ENCODE measurements at regions not wholly inside any gene's neighbourhood (a gene's known extent, or its start where the extent isn't known, plus 50 kb on each side); places are given as distances from the start of the nearest gene placed in this dataset.

- Histone ChIP-seq H3F3A (ENCODE audit: insufficient read depth, low read length, poor library complexity, severe bottlenecking) (no peaks in the 10 kb centered on the region), H3K79me2 (replicated peaks; ENCODE audit: insufficient read depth, low read length) (no peaks in the 10 kb centered on the region), H3K9ac (ENCODE audit: low read length) (no peak overlapping the region), H3K4me3 (ENCODE audit: low read length) (no peak overlapping the region), H2AFZ (ENCODE audit: low read depth, low read length) (no peak overlapping the region), H3K27ac (ENCODE audit: low read length) (no peak overlapping the region), H4K20me1 (ENCODE audit: insufficient read depth) (no peaks in the 10 kb centered on the region), H3K9me2 (ENCODE audit: insufficient read depth, low read length) (no peaks in the 10 kb centered on the region), H3K4me2 (ENCODE audit: low read length) (no peak overlapping the region), H3K36me3 (ENCODE audit: insufficient read depth, low read length) (no peaks in the 10 kb centered on the region), H3K9me3 (ENCODE audit: low read length) (no peaks in the 10 kb centered on the region), H3K27me3 (ENCODE audit: insufficient read depth, low read depth, low read length) (no peaks in the 10 kb centered on the region)
- TF ChIP-seq MXI1 (conservative IDR thresholded peaks at IDR 0.05; ENCODE audit: poor library complexity, severe bottlenecking) (no peak), CTCF (IDR thresholded peaks at IDR 0.05; ENCODE audit: poor library complexity, severe bottlenecking) (no peak), SMC3 (conservative IDR thresholded peaks at IDR 0.05; ENCODE audit: poor library complexity) (no peak), TAF1 (IDR thresholded peaks at IDR 0.05; ENCODE audit: low read depth) (no peak), POLR2AphosphoS5 (IDR thresholded peaks at IDR 0.05) (no peak), EZH2 (IDR thresholded peaks at IDR 0.05; ENCODE audit: borderline replicate concordance, insufficient read depth, low read length, poor library complexity, severe bottlenecking) (no peak), EP300 (conservative IDR thresholded peaks at IDR 0.05; ENCODE audit: poor library complexity, severe bottlenecking) (no peak)
These were observed 195.5 kb downstream of the ADSS2 start for GRCh38 chr1:244256086-244256676.

DNA sequence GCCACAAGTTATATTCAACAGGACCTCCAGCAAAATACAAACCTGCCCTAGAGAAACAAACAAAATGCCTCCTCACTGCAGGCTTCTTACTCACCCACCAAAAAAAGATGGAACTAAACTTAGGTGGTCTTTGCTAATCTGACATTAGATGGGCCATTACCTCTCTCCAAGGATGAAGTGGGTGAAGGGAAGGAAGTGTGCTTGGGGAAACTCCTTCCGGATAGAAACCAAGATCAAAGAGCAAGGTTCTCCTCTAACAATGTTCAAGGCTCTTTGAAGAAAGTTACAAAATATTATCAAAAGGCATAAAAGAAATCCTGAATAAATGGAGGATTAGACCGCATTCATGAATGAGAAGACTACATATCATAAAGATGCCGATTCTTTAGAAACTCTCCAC lies 187.5 kb downstream of the ADSS2 start:
- Histone ChIP-seq H4K20me1 (ENCODE audit: insufficient read depth) (no peaks in the 10 kb centered on the region), H3K36me3 (ENCODE audit: insufficient read depth, low read length) (no peaks in the 10 kb centered on the region), H3K9ac (ENCODE audit: low read length) (no peak overlapping the region), H3K4me3 (ENCODE audit: low read length) (no peak overlapping the region), H3K9me2 (ENCODE audit: insufficient read depth, low read length) (no peaks in the 10 kb centered on the region), H3K9me3 (ENCODE audit: low read length) (no peaks in the 10 kb centered on the region), H3K4me2 (ENCODE audit: low read length) (no peak overlapping the region), H3K27ac (ENCODE audit: low read length) (no peak overlapping the region), H3K27me3 (ENCODE audit: insufficient read depth, low read depth, low read length) (no peaks in the 10 kb centered on the region), H3F3A (ENCODE audit: insufficient read depth, low read length, poor library complexity, severe bottlenecking) (no peaks in the 10 kb centered on the region), H2AFZ (ENCODE audit: low read depth, low read length) (no peak overlapping the region), H3K79me2 (replicated peaks; ENCODE audit: insufficient read depth, low read length) (no peaks in the 10 kb centered on the region)
- TF ChIP-seq EZH2 (IDR thresholded peaks at IDR 0.05; ENCODE audit: borderline replicate concordance, insufficient read depth, low read length, poor library complexity, severe bottlenecking), result no peak
- no peak for TF ChIP-seq SMC3 (conservative IDR thresholded peaks at IDR 0.05; ENCODE audit: poor library complexity)
- no peak for TF ChIP-seq RAD21 (conservative IDR thresholded peaks at IDR 0.05)
- no peak for TF ChIP-seq CTCF (IDR thresholded peaks at IDR 0.05; ENCODE audit: poor library complexity, severe bottlenecking)
- no peak for TF ChIP-seq MXI1 (conservative IDR thresholded peaks at IDR 0.05; ENCODE audit: poor library complexity, severe bottlenecking)
- no peak for TF ChIP-seq POLR2AphosphoS5 (IDR thresholded peaks at IDR 0.05)
- TF ChIP-seq, protein P1, sequence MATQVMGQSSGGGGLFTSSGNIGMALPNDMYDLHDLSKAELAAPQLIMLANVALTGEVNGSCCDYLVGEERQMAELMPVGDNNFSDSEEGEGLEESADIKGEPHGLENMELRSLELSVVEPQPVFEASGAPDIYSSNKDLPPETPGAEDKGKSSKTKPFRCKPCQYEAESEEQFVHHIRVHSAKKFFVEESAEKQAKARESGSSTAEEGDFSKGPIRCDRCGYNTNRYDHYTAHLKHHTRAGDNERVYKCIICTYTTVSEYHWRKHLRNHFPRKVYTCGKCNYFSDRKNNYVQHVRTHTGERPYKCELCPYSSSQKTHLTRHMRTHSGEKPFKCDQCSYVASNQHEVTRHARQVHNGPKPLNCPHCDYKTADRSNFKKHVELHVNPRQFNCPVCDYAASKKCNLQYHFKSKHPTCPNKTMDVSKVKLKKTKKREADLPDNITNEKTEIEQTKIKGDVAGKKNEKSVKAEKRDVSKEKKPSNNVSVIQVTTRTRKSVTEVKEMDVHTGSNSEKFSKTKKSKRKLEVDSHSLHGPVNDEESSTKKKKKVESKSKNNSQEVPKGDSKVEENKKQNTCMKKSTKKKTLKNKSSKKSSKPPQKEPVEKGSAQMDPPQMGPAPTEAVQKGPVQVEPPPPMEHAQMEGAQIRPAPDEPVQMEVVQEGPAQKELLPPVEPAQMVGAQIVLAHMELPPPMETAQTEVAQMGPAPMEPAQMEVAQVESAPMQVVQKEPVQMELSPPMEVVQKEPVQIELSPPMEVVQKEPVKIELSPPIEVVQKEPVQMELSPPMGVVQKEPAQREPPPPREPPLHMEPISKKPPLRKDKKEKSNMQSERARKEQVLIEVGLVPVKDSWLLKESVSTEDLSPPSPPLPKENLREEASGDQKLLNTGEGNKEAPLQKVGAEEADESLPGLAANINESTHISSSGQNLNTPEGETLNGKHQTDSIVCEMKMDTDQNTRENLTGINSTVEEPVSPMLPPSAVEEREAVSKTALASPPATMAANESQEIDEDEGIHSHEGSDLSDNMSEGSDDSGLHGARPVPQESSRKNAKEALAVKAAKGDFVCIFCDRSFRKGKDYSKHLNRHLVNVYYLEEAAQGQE (IDR thresholded peaks at IDR 0.05; ENCODE audit: borderline replicate concordance), result no peak
- TF ChIP-seq EP300 (conservative IDR thresholded peaks at IDR 0.05; ENCODE audit: poor library complexity, severe bottlenecking), result no peak
- no peak for TF ChIP-seq TAF1 (IDR thresholded peaks at IDR 0.05; ENCODE audit: low read depth)
